GM23248 (cell line): ENCODE measurements at regions not wholly inside any gene's neighbourhood (a gene's known extent, or its start where the extent isn't known, plus 50 kb on each side); places are given as distances from the start of the nearest gene placed in this dataset.

Source experiments
- EZH2 ChIP-seq: fragments of 200-600 bp; sonication (generic); IDR thresholded peaks from 2 replicates; pipeline ENCODE4 v1.6.1; 2018; ENCODE audit warnings: antibody characterized with exemption, mild to moderate bottlenecking; ENCODE audit not compliant: insufficient read depth, poor library complexity, severe bottlenecking
- EZH2phosphoT487 ChIP-seq: fragments of 200-600 bp; sonication (generic); IDR thresholded peaks from 2 replicates; pipeline ENCODE4 v1.6.1; 2018; ENCODE audit warnings: antibody characterized with exemption, moderate library complexity, mild to moderate bottlenecking, low read depth; ENCODE audit not compliant: insufficient read depth

DNA sequence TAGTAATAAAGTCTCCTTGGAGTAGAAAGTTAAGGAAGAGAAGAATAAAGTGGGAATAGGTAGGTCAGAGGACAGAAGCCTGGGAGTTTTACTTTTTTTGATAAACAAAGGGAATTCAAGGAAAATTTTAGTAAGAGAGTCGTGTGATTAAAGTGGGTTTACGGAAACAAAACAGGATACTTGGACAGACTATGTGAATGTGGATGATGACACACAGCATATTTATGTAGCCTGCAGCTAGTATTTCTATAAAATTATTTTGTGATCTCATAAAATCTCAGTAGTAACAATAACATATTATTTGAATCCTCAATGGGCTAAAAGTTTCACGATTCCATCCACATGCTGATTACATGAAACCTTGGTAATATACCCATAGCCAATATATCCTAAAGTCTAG is 450.7 kb upstream of the PIK3C3 start:
- no peak for TF ChIP-seq EZH2phosphoT487
- TF ChIP-seq EZH2, result no peak
